HG03097 (cell line): ENCODE measurements at regions not wholly inside any gene's neighbourhood (a gene's known extent, or its start where the extent isn't known, plus 50 kb on each side); places are given as distances from the start of the nearest gene placed in this dataset.
"Not testable (repeated sequence)": the region's sequence is repeated elsewhere in the genome, so short reads cannot be mapped to it uniquely, and the experiment has no call there.

Source experiments
- ATAC-seq: cut with Tn5 transposase; IDR thresholded peaks from one replicate; pipeline ENCODE4 v1.9.1; 2021; ENCODE audit not compliant: unreplicated experiment, low FRiP score

- ATAC-seq, result no peak
Observed at GRCh38 chr4:137762591-137762990, 230.3 kb upstream of the PCDH18 start.

- ATAC-seq, result no peak
Observed at GRCh38 chr4:137754652-137755471, 222.6 kb upstream of the PCDH18 start.

- ATAC-seq, result no peak
Observed at GRCh38 chr4:137749466-137749865, 217.2 kb upstream of the PCDH18 start.

GRCh38 chr4:137748616-137749015 is 216.3 kb upstream of the PCDH18 start:
- ATAC-seq, result no peak

- ATAC-seq, result no peak
Observed at GRCh38 chr4:137740141-137740540, 207.8 kb upstream of the PCDH18 start.

- no peak for ATAC-seq
Observed at GRCh38 chr4:137739391-137739790, 207.1 kb upstream of the PCDH18 start.

GRCh38 chr4:137738375-137738990 is 206.2 kb upstream of the PCDH18 start:
- ATAC-seq, result no peak

GRCh38 chr4:137735561-137736104 is 203.3 kb upstream of the PCDH18 start:
- no peak for ATAC-seq

GRCh38 chr4:137733174-137734141 is 201.2 kb upstream of the PCDH18 start:
- not testable (repeated sequence) for ATAC-seq

- no peak for ATAC-seq
Observed at GRCh38 chr4:137722910-137723309, 190.6 kb upstream of the PCDH18 start.

GRCh38 chr4:137711502-137711901 is 179.2 kb upstream of the PCDH18 start:
- ATAC-seq, result no peak

- ATAC-seq, result no peak
Observed at GRCh38 chr4:137707626-137708025, 175.3 kb upstream of the PCDH18 start.

GRCh38 chr4:137707102-137707620 is 174.9 kb upstream of the PCDH18 start:
- ATAC-seq, result no peak

GRCh38 chr4:137705171-137705783 is 173.0 kb upstream of the PCDH18 start:
- no peak for ATAC-seq

- ATAC-seq, result no peak
Observed at GRCh38 chr4:137703195-137703594, 170.9 kb upstream of the PCDH18 start.

GRCh38 chr4:137702512-137702911 is 170.2 kb upstream of the PCDH18 start:
- no peak for ATAC-seq

- no peak for ATAC-seq
Observed at GRCh38 chr4:137701401-137701800, 169.1 kb upstream of the PCDH18 start.

- no peak for ATAC-seq
Observed at GRCh38 chr4:137700751-137701150, 168.5 kb upstream of the PCDH18 start.

- no peak for ATAC-seq
Observed at GRCh38 chr4:137700072-137700471, 167.8 kb upstream of the PCDH18 start.

GRCh38 chr4:137694138-137694537 is 161.8 kb upstream of the PCDH18 start:
- no peak for ATAC-seq
